Stimulated activated CD8-positive, alpha-beta memory T cell treated with anti-CD3 and anti-CD28 coated beads, Interleukin-15, amount 100 ng/mL, for 48 hours (primary cell): ENCODE measurements at regions not wholly inside any gene's neighbourhood (a gene's known extent, or its start where the extent isn't known, plus 50 kb on each side); places are given as distances from the start of the nearest gene placed in this dataset.
"Not testable (repeated sequence)": the region's sequence is repeated elsewhere in the genome, so short reads cannot be mapped to it uniquely, and the experiment has no call there.

Experiments used
- DNase-seq, 2 donors: peaks; one replicate each; pipeline ENCODE4 v3.0.0-alpha.2; 2020; ENCODE audit warnings: low read depth in 2 of 2

- not testable (repeated sequence) for DNase-seq
Observed at GRCh38 chr2:37806004-37806403, 119.1 kb upstream of the RMDN2 start.

GRCh38 chr2:37809525-37809924, 115.6 kb upstream of the RMDN2 start:
- no peak for DNase-seq

- DNase-seq, result no peak
Observed at GRCh38 chr2:37809931-37810570, 115.0 kb upstream of the RMDN2 start.

GRCh38 chr2:37812414-37812813, 112.7 kb upstream of the RMDN2 start:
- no peak for DNase-seq

GRCh38 chr2:37812941-37813730, 112.0 kb upstream of the RMDN2 start:
- no peak for DNase-seq

- no peak for DNase-seq
Observed at GRCh38 chr2:37816036-37816435, 109.1 kb upstream of the RMDN2 start.

- DNase-seq, result no peak
Observed at GRCh38 chr2:37816686-37817085, 108.4 kb upstream of the RMDN2 start.

GRCh38 chr2:37819186-37819585, 105.9 kb upstream of the RMDN2 start:
- no peak for DNase-seq

GRCh38 chr2:37820471-37820986, 104.6 kb upstream of the RMDN2 start:
- DNase-seq, result no peak

- no peak for DNase-seq
Observed at GRCh38 chr2:37825586-37825985, 99.5 kb upstream of the RMDN2 start.

GRCh38 chr2:37826611-37827010, 98.5 kb upstream of the RMDN2 start:
- DNase-seq, result no peak

- no peak for DNase-seq
Observed at GRCh38 chr2:37827455-37827854, 97.6 kb upstream of the RMDN2 start.

GRCh38 chr2:37827911-37828511, 97.1 kb upstream of the RMDN2 start:
- no peak for DNase-seq

GRCh38 chr2:37829202-37829601, 95.9 kb upstream of the RMDN2 start:
- no peak for DNase-seq

GRCh38 chr2:37829616-37830395, 95.3 kb upstream of the RMDN2 start:
- DNase-seq, result no peak

- no peak for DNase-seq
Observed at GRCh38 chr2:37830636-37831035, 94.5 kb upstream of the RMDN2 start.

GRCh38 chr2:37831081-37831780, 93.9 kb upstream of the RMDN2 start:
- no peak for DNase-seq

- peak; percentile 44 to 68 for DNase-seq
Observed at GRCh38 chr2:37832590-37833197, 92.4 kb upstream of the RMDN2 start.

- DNase-seq, result peak; percentile 9 to 57
Observed at GRCh38 chr2:37833423-37833822, 91.7 kb upstream of the RMDN2 start.

- no peak for DNase-seq
Observed at GRCh38 chr2:37836270-37836669, 88.8 kb upstream of the RMDN2 start.

GRCh38 chr2:37836711-37837110, 88.4 kb upstream of the RMDN2 start:
- DNase-seq, result no peak
